ENCODE measurements at regions not wholly inside any gene's neighbourhood (a gene's known extent, or its start where the extent isn't known, plus 50 kb on each side); places are given as distances from the start of the nearest gene placed in this dataset.

DNA sequence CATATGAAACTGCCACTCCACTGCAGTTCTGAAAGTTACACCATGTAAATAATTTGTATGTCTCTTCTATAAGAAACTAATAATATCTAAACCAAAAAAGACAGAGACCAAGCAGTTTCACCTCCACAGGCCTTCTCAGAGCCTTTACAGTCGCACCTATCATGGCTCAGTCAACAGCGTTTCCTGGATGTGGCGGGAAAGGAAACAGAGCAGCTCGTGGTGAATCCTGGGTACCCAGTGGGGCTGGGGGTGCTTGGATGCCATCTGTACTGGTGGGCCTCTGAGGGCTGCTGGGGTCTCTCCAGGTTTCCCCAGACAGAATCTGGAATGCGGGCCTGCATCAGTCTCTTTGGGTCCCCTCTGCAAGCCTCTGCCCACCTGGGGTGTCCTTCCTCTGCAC lies 100.2 kb upstream of the CASZ1 start:
- TF ChIP-seq GATA2 (IDR thresholded peaks at IDR 0.05; ENCODE audit: low read depth, low read length), result no peak
- no peak for TF ChIP-seq GATA3 (IDR thresholded peaks at IDR 0.05; ENCODE audit: low read depth, low read length)

Measured in SH-SY5Y (cell line).